ENCODE measurements at regions not wholly inside any gene's neighbourhood (a gene's known extent, or its start where the extent isn't known, plus 50 kb on each side); places are given as distances from the start of the nearest gene placed in this dataset.

DNA sequence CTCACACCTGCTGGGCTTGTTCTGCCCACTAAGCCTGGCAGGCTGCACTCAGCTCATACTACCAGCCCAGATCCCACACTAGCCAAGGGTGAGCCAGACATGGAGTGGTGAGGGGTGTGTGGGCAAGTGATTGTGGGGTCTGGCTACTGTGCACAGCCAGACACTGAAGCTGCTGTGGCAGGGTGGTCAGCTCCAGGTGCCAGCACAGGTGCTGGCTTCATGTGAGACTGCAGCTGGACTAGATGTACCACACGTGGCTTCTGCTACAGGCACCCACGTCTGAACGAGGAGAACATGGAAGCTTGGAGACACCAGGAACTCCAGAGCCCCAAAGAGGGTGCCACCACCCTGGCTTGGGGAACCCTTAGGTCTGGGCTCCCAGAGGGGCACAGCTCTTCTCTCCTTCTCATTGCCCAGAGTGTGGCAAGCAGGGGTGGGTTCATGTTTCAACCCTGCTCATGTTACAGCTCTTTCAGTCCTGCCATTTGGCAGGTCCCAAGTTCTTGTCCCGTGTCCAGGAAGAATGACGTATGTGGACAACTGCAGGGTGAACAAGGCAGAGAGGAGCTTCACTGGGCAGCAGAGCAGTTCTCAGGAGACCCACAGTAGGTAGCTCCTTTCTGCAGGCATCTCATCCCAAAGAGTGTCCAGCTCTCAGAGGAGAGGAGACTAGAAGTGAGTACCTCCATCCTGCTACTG, 1624.2 kb upstream of the TMEFF2 start:
- TF ChIP-seq, protein P1, sequence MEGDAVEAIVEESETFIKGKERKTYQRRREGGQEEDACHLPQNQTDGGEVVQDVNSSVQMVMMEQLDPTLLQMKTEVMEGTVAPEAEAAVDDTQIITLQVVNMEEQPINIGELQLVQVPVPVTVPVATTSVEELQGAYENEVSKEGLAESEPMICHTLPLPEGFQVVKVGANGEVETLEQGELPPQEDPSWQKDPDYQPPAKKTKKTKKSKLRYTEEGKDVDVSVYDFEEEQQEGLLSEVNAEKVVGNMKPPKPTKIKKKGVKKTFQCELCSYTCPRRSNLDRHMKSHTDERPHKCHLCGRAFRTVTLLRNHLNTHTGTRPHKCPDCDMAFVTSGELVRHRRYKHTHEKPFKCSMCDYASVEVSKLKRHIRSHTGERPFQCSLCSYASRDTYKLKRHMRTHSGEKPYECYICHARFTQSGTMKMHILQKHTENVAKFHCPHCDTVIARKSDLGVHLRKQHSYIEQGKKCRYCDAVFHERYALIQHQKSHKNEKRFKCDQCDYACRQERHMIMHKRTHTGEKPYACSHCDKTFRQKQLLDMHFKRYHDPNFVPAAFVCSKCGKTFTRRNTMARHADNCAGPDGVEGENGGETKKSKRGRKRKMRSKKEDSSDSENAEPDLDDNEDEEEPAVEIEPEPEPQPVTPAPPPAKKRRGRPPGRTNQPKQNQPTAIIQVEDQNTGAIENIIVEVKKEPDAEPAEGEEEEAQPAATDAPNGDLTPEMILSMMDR (IDR thresholded peaks at IDR 0.05): no peak
- TF ChIP-seq POLR2A (IDR thresholded peaks at IDR 0.05) (no peak), POLR2AphosphoS5 (IDR thresholded peaks at IDR 0.05) (no peak)

Measured in breast epithelium (tissue), 3 donors.